Bronchial epithelial cell (primary cell): ENCODE measurements at regions not wholly inside any gene's neighbourhood (a gene's known extent, or its start where the extent isn't known, plus 50 kb on each side); places are given as distances from the start of the nearest gene placed in this dataset.

Source experiments
- DNase-seq: peaks from one replicate; pipeline ENCODE4 v3.0.0-alpha.2; 2010; ENCODE audit warnings: low read depth
- FAIRE-seq: peaks from 2 replicates; lab custom pipeline; 2011; peaks lifted over from hg19 to GRCh38; lab: Jason Lieb, UNC
- H3K27me3 ChIP-seq: 2 replicates; pipeline ENCODE4 v1.5.1; 2011; ENCODE audit warnings: low read length; ENCODE audit not compliant: control insufficient read depth, insufficient read depth
- H3K36me3 ChIP-seq: 2 replicates; pipeline ENCODE4 v1.5.1; 2011; ENCODE audit warnings: low read length; ENCODE audit not compliant: control insufficient read depth, insufficient read depth
- H3K4me3 ChIP-seq: 2 replicates; pipeline ENCODE4 v1.5.1; 2011; ENCODE audit warnings: mild to moderate bottlenecking, low read depth, low read length, control low read depth
- TF ChIP-seq, protein P1 (sequence below): IDR thresholded peaks from 2 replicates; pipeline ENCODE4 v1.5.1; 2011; ENCODE audit warnings: mild to moderate bottlenecking, moderate library complexity, low read length, control low read depth, inconsistent platforms; ENCODE audit not compliant: insufficient read depth, severe bottlenecking

DNA sequence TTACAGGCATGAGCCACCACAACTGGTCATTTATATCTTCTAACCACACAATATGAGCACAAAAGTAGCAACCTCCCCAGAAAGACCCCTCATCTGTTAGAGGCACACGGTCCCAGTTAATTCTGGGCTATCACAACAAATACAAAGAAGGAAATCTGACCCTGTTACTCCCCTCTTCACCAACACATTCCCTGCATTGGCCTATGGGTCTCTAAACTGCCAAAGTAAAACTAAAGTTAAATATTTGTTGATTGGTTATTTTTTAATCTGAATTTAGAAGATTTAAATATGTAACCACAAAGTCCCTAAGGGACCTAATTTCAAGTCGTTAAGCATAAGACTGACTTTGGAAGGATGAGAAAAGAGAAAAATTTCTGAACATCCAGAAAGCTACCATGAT is 496.7 kb upstream of the NMUR2 start:
- no peak for DNase-seq
- no peaks in the 10 kb centered on the region for H3K27me3 ChIP-seq
- no peak for FAIRE-seq
- TF ChIP-seq, protein P1, sequence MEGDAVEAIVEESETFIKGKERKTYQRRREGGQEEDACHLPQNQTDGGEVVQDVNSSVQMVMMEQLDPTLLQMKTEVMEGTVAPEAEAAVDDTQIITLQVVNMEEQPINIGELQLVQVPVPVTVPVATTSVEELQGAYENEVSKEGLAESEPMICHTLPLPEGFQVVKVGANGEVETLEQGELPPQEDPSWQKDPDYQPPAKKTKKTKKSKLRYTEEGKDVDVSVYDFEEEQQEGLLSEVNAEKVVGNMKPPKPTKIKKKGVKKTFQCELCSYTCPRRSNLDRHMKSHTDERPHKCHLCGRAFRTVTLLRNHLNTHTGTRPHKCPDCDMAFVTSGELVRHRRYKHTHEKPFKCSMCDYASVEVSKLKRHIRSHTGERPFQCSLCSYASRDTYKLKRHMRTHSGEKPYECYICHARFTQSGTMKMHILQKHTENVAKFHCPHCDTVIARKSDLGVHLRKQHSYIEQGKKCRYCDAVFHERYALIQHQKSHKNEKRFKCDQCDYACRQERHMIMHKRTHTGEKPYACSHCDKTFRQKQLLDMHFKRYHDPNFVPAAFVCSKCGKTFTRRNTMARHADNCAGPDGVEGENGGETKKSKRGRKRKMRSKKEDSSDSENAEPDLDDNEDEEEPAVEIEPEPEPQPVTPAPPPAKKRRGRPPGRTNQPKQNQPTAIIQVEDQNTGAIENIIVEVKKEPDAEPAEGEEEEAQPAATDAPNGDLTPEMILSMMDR = no peak
- no peaks in the 10 kb centered on the region for H3K36me3 ChIP-seq
- no peak overlapping the region for H3K4me3 ChIP-seq

DNA sequence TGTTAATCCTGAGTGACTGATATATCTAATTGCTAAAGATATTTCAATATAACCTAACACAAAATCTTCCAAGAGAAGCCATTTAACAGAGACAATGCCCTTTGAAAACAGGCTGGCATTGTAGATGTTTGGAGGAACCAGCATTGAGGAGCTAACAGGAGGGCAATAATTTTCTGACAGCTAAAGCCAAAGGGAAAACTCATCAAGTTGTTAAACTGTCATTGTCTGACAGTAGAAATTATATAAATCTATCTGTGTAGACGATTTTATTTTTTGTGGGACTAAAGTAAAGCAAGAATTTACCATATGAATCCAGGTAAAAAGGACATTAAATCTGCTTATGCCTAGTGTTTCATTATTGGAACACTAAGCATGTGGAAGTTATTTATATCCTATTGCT is 500.2 kb upstream of the NMUR2 start:
- no peak for FAIRE-seq
- H3K4me3 ChIP-seq = no peak overlapping the region
- no peaks in the 10 kb centered on the region for H3K36me3 ChIP-seq
- no peaks in the 10 kb centered on the region for H3K27me3 ChIP-seq
- no peak for DNase-seq
- TF ChIP-seq, protein P1 = no peak

DNA sequence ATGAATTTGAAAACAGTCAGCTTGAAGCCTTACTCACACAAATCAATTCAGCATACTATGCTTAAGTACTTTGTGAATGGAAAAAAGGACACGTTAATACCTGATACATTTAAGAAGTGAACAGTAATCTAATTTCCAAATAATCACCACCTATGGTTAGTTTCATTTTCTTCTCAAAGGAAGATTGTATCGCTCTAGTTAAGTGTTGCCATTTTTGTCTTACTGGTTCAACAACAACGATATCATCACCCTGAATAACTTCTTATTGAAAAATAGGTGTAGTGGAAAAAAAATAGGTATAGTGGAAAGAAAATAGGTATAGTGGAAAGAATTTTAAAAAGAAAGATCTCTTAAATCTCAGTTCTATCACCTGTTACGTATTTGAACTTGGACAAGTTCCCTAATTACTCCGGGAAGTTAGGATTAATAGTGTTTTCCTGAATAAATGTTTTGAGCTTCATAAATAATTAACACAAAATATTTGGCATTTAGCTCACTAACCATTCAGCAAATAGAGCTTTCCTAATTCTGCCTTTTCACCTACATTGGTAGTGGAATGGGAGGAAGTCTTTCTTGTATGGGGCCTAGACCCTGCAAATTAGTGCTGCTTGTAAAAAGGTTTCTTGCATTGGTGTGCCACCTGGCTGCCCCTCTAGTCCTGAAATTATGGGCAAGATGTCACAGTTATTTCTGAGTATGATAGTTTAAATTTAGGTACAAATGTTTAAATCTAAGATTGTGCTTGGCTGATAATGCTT is 502.6 kb upstream of the NMUR2 start:
- H3K27me3 ChIP-seq = no peaks in the 10 kb centered on the region
- no peaks in the 10 kb centered on the region for H3K36me3 ChIP-seq
- DNase-seq (no peak), FAIRE-seq (no peak)
- H3K4me3 ChIP-seq = no peak overlapping the region
- TF ChIP-seq, protein P1 = no peak

DNA sequence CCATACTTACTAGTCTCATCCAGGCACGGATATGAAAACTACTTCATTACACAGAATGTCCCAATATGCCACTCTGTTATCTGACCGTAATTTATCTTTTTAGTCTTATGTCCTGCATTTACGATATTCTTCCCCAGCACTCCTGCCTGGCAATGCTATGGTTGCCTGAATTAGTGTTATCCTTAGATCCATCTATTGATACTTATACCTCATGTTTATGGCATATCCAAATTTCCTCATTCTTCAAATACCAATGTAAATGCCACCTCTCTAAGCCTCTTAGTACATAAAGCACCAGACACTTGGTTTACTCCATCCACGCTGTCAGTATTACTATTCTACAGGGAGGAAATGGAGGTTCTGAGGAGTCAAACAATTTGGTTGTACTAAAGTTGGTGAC is 507.8 kb upstream of the NMUR2 start:
- Histone ChIP-seq H3K36me3 (no peaks in the 10 kb centered on the region), H3K27me3 (no peaks in the 10 kb centered on the region), H3K4me3 (no peak overlapping the region)
- FAIRE-seq = no peak
- DNase-seq = no peak
- TF ChIP-seq, protein P1 = no peak

DNA sequence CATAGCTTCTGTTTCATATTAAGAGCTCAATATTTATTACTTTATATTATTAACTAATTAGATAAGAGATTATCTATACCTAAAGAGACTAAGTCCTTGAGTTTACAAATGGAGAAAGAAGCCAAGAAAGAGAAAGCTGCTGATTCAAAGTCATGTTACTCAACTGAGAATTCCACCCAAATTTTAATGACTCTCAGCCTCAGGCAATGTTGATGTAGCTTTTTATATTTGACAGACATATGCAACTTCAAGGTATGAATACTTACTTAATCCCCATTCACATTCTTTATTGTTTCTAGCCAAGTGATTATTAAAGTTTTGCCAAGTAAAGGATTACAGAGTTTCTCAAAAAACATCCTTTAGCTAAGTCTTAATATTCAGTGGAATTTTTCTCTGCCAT is 527.5 kb upstream of the NMUR2 start:
- FAIRE-seq = no peak
- Histone ChIP-seq H3K27me3 (no peaks in the 10 kb centered on the region), H3K4me3 (no peak overlapping the region), H3K36me3 (no peaks in the 10 kb centered on the region)
- TF ChIP-seq, protein P1 = no peak
- DNase-seq = no peak

DNA sequence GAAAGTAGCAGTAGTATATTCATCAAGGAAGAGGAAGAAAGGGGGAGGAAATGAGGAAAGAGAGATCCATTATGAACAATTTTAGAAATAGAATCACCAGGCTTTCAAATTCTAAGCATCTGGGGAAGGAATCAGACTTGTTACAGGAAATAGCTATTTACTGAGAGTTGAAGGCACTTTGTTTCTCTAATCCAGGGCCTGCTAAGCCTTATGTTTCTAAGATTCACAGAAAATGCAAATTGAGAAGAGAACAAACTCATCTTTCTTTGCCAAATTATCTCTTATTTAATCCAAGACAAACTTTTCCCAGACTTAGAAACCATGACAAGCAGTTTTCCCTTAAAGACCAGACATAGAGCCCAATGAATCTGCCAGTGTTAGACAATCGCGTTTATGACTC is 528.0 kb upstream of the NMUR2 start:
- Histone ChIP-seq H3K4me3 (no peak overlapping the region), H3K27me3 (no peaks in the 10 kb centered on the region), H3K36me3 (no peaks in the 10 kb centered on the region)
- DNase-seq = no peak
- TF ChIP-seq, protein P1 = no peak
- no peak for FAIRE-seq
